GM18517 (cell line): ENCODE measurements at regions not wholly inside any gene's neighbourhood (a gene's known extent, or its start where the extent isn't known, plus 50 kb on each side); places are given as distances from the start of the nearest gene placed in this dataset.
A peak's percentile ranks its signal among the peaks of the same experiment; 100 is the strongest.

Source experiments
- ATAC-seq: cut with Tn5 transposase; IDR thresholded peaks from one replicate; pipeline ENCODE4 v1.9.1; 2021; ENCODE audit warnings: mild to moderate bottlenecking, moderate library complexity; ENCODE audit not compliant: unreplicated experiment

DNA sequence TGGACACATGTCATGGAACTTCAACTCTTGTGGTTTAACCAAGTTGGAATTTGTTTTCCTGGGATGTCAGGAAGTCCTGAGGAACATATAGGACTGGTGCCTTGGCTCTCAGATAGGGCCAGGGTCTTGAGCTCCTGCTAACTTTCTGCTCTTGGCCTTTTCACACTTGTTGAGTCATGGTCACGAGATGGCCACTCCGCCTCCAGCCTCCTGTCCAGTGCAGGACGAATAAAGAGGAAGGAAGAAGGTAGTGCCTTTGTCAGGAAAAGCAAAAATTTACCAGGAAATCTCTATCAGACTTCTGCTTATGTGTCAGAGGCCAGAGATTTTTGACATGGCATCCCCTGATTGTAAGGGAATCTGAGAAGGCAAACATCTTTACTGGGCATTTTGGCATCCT, 89.1 kb upstream of the ARHGAP20 start:
- no peak for ATAC-seq

GRCh38 chr11:110798201-110798900, 86.1 kb upstream of the ARHGAP20 start:
- ATAC-seq = no peak

DNA sequence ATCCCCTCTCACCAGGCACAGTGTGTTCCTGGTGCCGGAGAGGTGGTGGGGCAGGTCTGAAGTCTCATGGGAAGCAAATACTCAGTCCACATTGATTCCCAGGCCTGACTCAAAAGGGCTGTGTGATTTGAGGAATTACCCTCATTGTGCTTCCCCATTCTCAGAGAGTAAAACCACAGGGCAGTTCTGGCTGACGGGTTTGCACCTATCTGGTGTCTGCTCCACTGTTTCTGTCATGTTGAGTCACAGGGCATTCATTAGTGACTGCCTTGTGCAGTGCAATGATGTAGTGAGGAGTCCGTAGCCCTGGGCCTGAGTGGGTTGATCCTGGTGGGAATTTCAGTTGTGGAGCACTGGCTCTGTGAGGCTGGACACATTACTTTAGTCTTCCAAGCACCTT, 85.2 kb upstream of the ARHGAP20 start:
- ATAC-seq = peak; percentile 76

GRCh38 chr11:110795112-110795624, 82.9 kb upstream of the ARHGAP20 start:
- ATAC-seq = no peak

- no peak for ATAC-seq
These were observed 81.3 kb upstream of the ARHGAP20 start for GRCh38 chr11:110793556-110793955.

DNA sequence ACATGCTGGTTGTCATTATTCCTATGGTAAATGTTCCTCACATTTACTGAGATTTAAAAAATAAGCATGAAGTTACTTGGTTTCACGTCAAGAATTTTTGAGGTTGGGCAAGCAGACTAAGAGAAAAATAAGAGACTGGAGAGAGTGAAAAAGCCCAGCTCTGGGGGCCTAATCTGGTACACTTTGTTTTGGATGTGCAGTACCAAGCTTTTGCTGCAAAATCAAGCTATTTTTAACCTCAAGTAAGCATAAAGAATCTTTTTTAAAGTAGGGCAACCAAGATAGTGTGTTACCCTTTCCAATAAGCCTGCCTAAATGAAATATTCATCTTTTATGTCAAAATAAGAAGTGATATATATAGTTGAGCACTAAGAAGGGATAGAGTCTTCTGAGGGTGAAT, 79.4 kb upstream of the ARHGAP20 start:
- ATAC-seq = no peak

- ATAC-seq = no peak
These were observed 75.4 kb upstream of the ARHGAP20 start for GRCh38 chr11:110787680-110788079.

DNA sequence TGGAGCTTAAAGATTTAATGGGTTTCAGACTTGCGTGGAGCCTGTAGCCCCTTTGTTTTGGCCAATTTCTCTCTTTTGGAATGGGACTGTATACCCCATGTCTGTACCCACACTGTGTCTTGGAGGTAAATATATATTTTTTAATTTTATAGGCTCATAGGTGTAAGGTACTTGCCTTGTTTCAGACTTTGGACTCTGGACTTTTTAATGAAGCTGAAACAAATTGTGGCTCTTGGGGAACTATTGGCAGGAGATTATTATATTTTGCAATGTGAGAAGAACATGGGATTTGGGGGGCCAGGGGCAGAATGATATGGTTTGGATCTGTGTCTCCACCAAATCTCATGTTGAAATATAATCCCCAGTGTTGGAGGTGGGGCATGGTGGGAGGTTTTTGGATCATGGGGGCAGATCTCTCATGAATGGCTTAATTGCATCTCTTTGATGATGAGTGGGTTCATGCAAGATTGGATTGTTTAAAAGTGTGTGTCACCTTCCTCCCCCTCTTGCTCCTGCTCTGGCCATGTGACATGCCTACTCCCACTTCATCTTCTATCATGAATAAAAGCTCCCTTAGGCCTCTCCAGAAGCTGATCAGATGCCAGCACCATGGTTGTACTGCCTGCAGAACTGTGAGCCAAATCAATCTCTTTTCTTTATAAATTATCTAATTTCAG, 74.1 kb upstream of the ARHGAP20 start:
- ATAC-seq = no peak

GRCh38 chr11:110785398-110785797, 73.2 kb upstream of the ARHGAP20 start:
- no peak for ATAC-seq

DNA sequence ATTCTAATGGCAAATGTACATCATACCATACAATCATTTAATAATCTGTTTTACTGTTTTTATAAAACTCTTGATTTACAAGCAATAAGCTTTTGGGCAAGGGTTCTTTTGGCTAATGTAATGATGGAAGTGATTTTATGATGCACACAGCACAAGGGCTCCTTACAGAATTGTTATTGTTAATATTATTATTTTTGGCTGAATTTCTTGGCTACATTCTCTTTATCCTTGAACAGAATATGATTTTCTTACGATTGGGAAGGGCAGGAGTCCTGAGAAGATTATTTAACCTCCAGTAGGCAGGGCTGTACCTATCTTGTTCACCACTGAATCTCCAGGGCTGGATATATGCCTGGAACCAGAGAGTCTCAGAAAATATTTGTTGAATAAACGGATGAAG, 70.4 kb upstream of the ARHGAP20 start:
- ATAC-seq = no peak

GRCh38 chr11:110779108-110779507, 66.9 kb upstream of the ARHGAP20 start:
- ATAC-seq = no peak

DNA sequence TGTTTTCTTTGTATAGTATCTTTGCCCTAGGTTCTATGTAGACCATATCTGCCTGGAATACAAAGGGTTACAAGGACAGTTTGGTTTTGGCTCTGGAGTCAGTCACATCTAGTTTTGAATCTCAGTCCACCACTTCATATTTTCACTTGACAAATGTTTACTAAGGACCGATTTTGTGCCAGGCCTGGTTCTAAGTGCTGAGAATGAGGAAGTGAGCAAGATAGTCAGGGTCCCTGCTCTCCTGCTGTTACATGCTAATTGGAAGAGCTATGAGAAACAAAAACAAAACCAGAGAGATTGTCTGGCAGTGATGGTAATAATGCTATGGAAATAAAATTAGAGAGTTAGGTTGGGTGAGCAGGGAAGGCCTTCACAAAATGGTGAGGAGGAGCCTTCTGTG, 66.1 kb upstream of the ARHGAP20 start:
- ATAC-seq = no peak

DNA sequence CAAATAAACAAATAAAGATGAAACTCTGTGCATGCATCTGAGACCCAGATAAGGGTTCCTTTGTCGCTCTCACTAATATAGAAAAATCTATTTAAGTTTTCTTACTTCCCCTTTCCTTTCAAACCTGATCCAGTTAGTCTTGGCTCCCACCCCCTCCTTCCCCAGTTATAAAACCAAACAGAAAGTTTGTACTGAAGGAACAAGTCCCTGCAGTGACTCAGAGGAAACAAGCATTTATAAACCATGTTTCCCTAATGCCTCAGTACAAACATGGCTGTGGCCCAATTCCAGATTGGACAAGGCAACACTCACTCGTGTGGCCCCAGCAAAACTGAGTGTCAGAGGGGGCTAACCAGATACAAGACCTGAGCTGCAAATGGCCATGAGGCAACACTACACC, 65.5 kb upstream of the ARHGAP20 start:
- ATAC-seq = no peak

DNA sequence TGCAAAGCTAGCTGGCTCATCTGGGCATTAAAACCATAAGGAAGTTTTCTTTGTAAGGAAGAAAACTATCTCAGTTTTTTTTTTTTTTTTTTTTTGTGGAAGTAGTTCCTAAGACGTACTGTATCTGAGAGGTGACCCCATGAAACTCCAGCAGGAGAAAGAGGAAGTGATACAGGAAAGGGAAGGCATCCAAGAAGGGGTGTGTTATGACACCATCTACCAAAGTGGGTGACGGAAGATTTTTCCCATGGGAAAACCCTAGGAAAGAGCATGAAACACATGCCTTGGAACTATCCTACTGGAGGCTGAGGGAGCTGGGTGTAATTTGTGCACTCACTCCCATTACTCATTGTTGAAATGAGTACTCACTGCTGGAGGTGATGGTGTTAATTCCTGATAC, 63.8 kb upstream of the ARHGAP20 start:
- ATAC-seq = no peak

- ATAC-seq = no peak
These were observed 62.1 kb upstream of the ARHGAP20 start for GRCh38 chr11:110774138-110775014.

GRCh38 chr11:110773442-110773841, 61.2 kb upstream of the ARHGAP20 start:
- ATAC-seq = no peak

GRCh38 chr11:110772863-110773262, 60.6 kb upstream of the ARHGAP20 start:
- no peak for ATAC-seq

DNA sequence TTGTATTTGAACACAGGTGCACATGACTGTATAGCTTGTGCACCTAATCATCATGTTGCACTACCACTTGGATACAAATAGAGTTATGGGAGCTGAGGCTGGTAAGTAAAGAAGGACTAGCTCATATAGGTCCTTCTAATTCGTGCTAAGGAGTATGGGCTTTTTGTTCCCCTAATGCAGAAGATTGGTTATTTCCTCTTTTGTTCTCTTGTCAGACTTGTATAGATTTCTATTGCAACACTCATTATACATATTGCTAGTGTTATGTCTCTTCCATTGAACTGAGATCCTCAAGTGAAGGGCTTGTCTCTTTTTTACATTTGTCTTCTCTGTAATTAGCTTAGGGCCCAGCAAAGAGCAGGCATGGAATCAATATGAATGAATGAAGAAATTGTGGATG, 54.1 kb upstream of the ARHGAP20 start:
- ATAC-seq = no peak

DNA sequence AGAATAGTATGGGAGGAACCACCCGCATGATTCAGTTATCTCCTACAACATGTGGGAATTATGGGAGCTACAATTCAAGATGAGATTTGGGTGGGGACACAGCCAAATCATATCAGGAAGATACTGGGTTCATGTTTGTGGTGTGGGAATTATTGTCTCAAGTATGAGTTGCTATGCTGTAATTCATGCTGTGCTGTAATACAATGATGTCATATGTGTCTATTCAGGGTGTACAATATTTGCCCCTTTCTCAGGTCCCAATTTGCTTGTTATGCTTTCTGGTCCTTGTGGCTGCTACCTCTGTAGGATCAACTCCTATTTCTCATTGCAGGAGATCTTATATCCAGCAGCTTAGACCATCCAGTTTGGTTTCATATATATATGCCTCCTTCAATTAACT, 52.2 kb upstream of the ARHGAP20 start:
- ATAC-seq = no peak

- ATAC-seq = no peak
These were observed 51.2 kb upstream of the ARHGAP20 start for GRCh38 chr11:110763249-110764011.

- no peak for ATAC-seq
These were observed 50.4 kb upstream of the ARHGAP20 start for GRCh38 chr11:110762590-110762989.
